HepG2 (cell line): ENCODE measurements at regions not wholly inside any gene's neighbourhood (a gene's known extent, or its start where the extent isn't known, plus 50 kb on each side); places are given as distances from the start of the nearest gene placed in this dataset.

Source experiments
- ATAC-seq: fragments of 200-7000 bp; cut with Tn5 transposase; 3 replicates; pipeline ENCODE4 v1.9.1; 2020; ENCODE audit warnings: mild to moderate bottlenecking, moderate library complexity
- BruUV-seq: library from RNA; stranded (reverse); fragments of 400-500 nt; replicated peaks from 2 replicates; lab custom pipeline; 2021; lab: Mats Ljungman, UMichigan
- CTCF ChIA-PET: fragments of 300-600 bp; formaldehyde crosslinking; extraction: SDS; loops from one replicate; lab custom pipeline; 2021; ENCODE audit warnings: low total read pairs, inconsistent platforms, low intra/inter-chr PET ratio; lab: Yijun Ruan, JAX
- POLR2A ChIA-PET: fragments of 350-600 bp; sonication (Branson Sonifier 250); formaldehyde crosslinking; loops from one replicate; lab custom pipeline; 2020; ENCODE audit warnings: antibody characterized with exemption, inconsistent platforms; lab: Yijun Ruan, JAX
- DNase-seq: peaks from one replicate; pipeline ENCODE4 v3.0.0-alpha.2; 2015; ENCODE audit warnings: low spot score
- FAIRE-seq: peaks from 3 replicates; lab custom pipeline; 2011; peaks lifted over from hg19 to GRCh38; lab: Jason Lieb, UNC
- H2AFZ ChIP-seq: one replicate; pipeline ENCODE4 v1.6.1; 2011; ENCODE audit warnings: low read length, inconsistent platforms
- H3K27ac ChIP-seq: fragments of 300-600 bp; 3 replicates; pipeline ENCODE4 v1.8.0; 2011; ENCODE audit warnings: mixed run types, mild to moderate bottlenecking, mixed read lengths, low read length, inconsistent platforms; ENCODE audit not compliant: insufficient read depth; ENCODE audit errors: extremely low read length
- H3K27me3 ChIP-seq, 2 experiments: fragments of 200-600 bp in 1 of 2; 2 replicates in 1 of 2; 3 replicates in 1 of 2; pipeline versions ENCODE4 v1.6.0 to v1.8.0; 2011; ENCODE audit warnings: low read length in 2 of 2, mild to moderate bottlenecking in 2 of 2, moderate library complexity in 2 of 2, inconsistent platforms in 1 of 2; ENCODE audit not compliant: insufficient read depth in 2 of 2, control insufficient read depth in 1 of 2
- H3K36me3 ChIP-seq, 2 experiments: fragments of 200-600 bp in 1 of 2; replicated peaks in 1 of 2; 2 replicates in 1 of 2; 3 replicates in 1 of 2; pipeline versions ENCODE4 v1.5.1 to v1.8.0; 2011; ENCODE audit warnings: low read length in 2 of 2, inconsistent platforms in 1 of 2; ENCODE audit not compliant: insufficient read depth in 2 of 2, control insufficient read depth in 1 of 2
- H3K4me1 ChIP-seq: 2 replicates; pipeline ENCODE4 v1.5.1; 2012; ENCODE audit warnings: low read length, inconsistent platforms; ENCODE audit not compliant: insufficient read depth
- H3K4me2 ChIP-seq: 2 replicates; pipeline ENCODE4 v1.6.0; 2011; ENCODE audit warnings: low read depth, low read length, inconsistent platforms
- H3K4me3 ChIP-seq, 3 experiments: fragments of 200-600 bp in 1 of 3; sonication (generic), shearing (Covaris generic) in 1 of 3; replicated peaks in 1 of 3; 2 replicates each; pipeline ENCODE4 v1.5.1; 2011 to 2016; ENCODE audit warnings: low read length in 3 of 3, inconsistent platforms in 2 of 3, low read depth in 2 of 3, mild to moderate bottlenecking in 2 of 3, control low read depth in 1 of 3, mixed read lengths in 1 of 3; ENCODE audit not compliant: insufficient read depth in 1 of 3
- H3K79me2 ChIP-seq: one replicate; pipeline ENCODE4 v1.6.1; 2011; ENCODE audit warnings: low read length, inconsistent platforms; ENCODE audit not compliant: insufficient read depth
- H3K9ac ChIP-seq: 2 replicates; pipeline ENCODE4 v1.6.0; 2011; ENCODE audit warnings: mild to moderate bottlenecking, low read depth, low read length, inconsistent platforms; ENCODE audit not compliant: insufficient read depth
- H3K9me3 ChIP-seq: 2 replicates; pipeline ENCODE4 v1.5.1; 2012; ENCODE audit warnings: mild to moderate bottlenecking, low read length
- H4K20me1 ChIP-seq: 2 replicates; pipeline ENCODE4 v1.6.0; 2011; ENCODE audit warnings: inconsistent platforms, mild to moderate bottlenecking, low read length, moderate library complexity; ENCODE audit not compliant: insufficient read depth
- ARID4A ChIP-seq: sonication (generic); formaldehyde crosslinking; IDR thresholded peaks from 2 replicates; pipeline ENCODE4 v1.5.0; 2020; ENCODE audit warnings: mild to moderate bottlenecking, missing genetic modification reagents, borderline replicate concordance
- CREBL2 ChIP-seq: sonication (generic); formaldehyde crosslinking; IDR thresholded peaks from 2 replicates; pipeline ENCODE4 v1.8.1; 2023; ENCODE audit warnings: missing genetic modification reagents, mild to moderate bottlenecking, borderline replicate concordance
- CTCF ChIP-seq: sonication (generic); formaldehyde crosslinking; IDR thresholded peaks from 2 replicates; pipeline ENCODE4 v1.5.0; 2020; ENCODE audit warnings: mild to moderate bottlenecking, missing genetic modification reagents, moderate library complexity
- IRX3 ChIP-seq: sonication (generic); formaldehyde crosslinking; IDR thresholded peaks from 2 replicates; pipeline ENCODE4 v1.8.1; 2023; ENCODE audit warnings: mild to moderate bottlenecking, low read depth, missing genetic modification reagents, borderline replicate concordance
- KLF13 ChIP-seq: sonication (generic); formaldehyde crosslinking; IDR thresholded peaks from 2 replicates; pipeline ENCODE4 v1.4.0; 2020; ENCODE audit warnings: mild to moderate bottlenecking, missing genetic modification reagents
- MED8 ChIP-seq: sonication (generic); formaldehyde crosslinking; IDR thresholded peaks from 2 replicates; pipeline ENCODE4 v1.8.1; 2023; ENCODE audit warnings: mild to moderate bottlenecking, missing genetic modification reagents; ENCODE audit not compliant: insufficient replicate concordance
- POGK ChIP-seq: sonication (generic); formaldehyde crosslinking; conservative IDR thresholded peaks from 2 replicates; pipeline ENCODE4 v1.8.0; 2022; ENCODE audit warnings: mild to moderate bottlenecking, moderate library complexity, missing genetic modification reagents
- TP53 ChIP-seq: sonication (generic); formaldehyde crosslinking; conservative IDR thresholded peaks from 2 replicates; pipeline ENCODE4 v1.4.0; 2020; ENCODE audit warnings: missing genetic modification reagents
- ZNF644 ChIP-seq: IDR thresholded peaks from 2 replicates; pipeline ENCODE4 v1.6.1; 2016; ENCODE audit warnings: low read depth
- ZNF746 ChIP-seq: sonication (generic); formaldehyde crosslinking; IDR thresholded peaks from 2 replicates; pipeline ENCODE4 v1.8.0; 2022; ENCODE audit warnings: mild to moderate bottlenecking, missing genetic modification reagents
- ZNF792 ChIP-seq: IDR thresholded peaks from 2 replicates; pipeline ENCODE4 v1.6.1; 2016
- WGBS: methylation state at CpG from one replicate; pipeline ENCODE4 v1.1.6; 2017; ENCODE audit warnings: low lambda C conversion rate; 5-methylcytosine and 5-hydroxymethylcytosine counted together
- in situ Hi-C: cut with HindIII; loops from 2 replicates; pipeline ENCODE4 v1.10.0; 2017; ENCODE audit warnings: low pct_unique_long_range_greater_than_20kb; ENCODE audit not compliant: extremely low pct_ligation_motif_present
- intact Hi-C: fragments of 100-400 bp; cut with micrococcal nuclease; formaldehyde crosslinking; loops from one replicate; pipeline ENCODE4 v1.10.0; 2022; ENCODE audit not compliant: unreplicated experiment

GRCh38 chr1:87686136-87686495, 357.4 kb downstream of the LMO4 start:
- intact Hi-C loops: no loop called here
- WGBS: 92% methylated on average over 1 of the region's 1 CpG

More at GRCh38 chr1:87686136-87686495, 357.4 kb downstream of the LMO4 start:
- CTCF ChIA-PET: no interaction called here
- FAIRE-seq (no peak), ATAC-seq (no peak), DNase-seq (no peak)
- Histone ChIP-seq H3K79me2 (no peaks in the 10 kb centered on the region), H3K4me1 (peaks cover 14% of the 10 kb centered on the region), H3K36me3 (no peaks in the 10 kb centered on the region), H2AFZ (no peak overlapping the region), H3K9me3 (no peaks in the 10 kb centered on the region), H3K4me2 (no peak overlapping the region), H3K4me3 (no peak overlapping the region), H4K20me1 (no peaks in the 10 kb centered on the region), H3K27ac (no peak overlapping the region), H3K27me3 (no peaks in the 10 kb centered on the region; a peak in 1 of 5 replicates), H3K9ac (no peak overlapping the region)
- in situ Hi-C loops: no loop called here
- no TSS peak for BruUV-seq
- POLR2A ChIA-PET: no interaction called here
- TF ChIP-seq MED8 (CRISPR knock-in tag) (no peak), IRX3 (CRISPR knock-in tag) (no peak), ARID4A (CRISPR knock-in tag) (no peak), POGK (no peak), ZNF792 (CRISPR knock-in tag) (no peak), ZNF644 (no peak), TP53 (CRISPR knock-in tag) (no peak), CREBL2 (CRISPR knock-in tag) (no peak), CTCF (CRISPR knock-in tag) (no peak), ZNF746 (CRISPR knock-in tag) (no peak), KLF13 (CRISPR knock-in tag) (no peak)
